B cell (primary cell): ENCODE measurements at regions not wholly inside any gene's neighbourhood (a gene's known extent, or its start where the extent isn't known, plus 50 kb on each side); places are given as distances from the start of the nearest gene placed in this dataset.

Experiments
- ATAC-seq: fragments of 200-7000 bp; cut with Tn5 transposase; one replicate; pipeline ENCODE4 v1.10.0; 2021; ENCODE audit warnings: low read depth, mild to moderate bottlenecking, moderate number of reproducible peaks, moderate library complexity
- CTCF ChIA-PET: fragments of 350-600 bp; sonication (Branson Sonifier 250); formaldehyde crosslinking; loops from one replicate; lab custom pipeline; 2021; ENCODE audit warnings: antibody characterized with exemption, inconsistent platforms; lab: Charles Lee
- POLR2A ChIA-PET: fragments of 350-600 bp; sonication (Branson Sonifier 250); formaldehyde crosslinking; loops from one replicate; lab custom pipeline; 2021; ENCODE audit warnings: antibody characterized with exemption; lab: Charles Lee
- DNase-seq: peaks from one replicate; pipeline ENCODE4 v3.0.0; 2013
- H2AFZ ChIP-seq: 2 replicates; pipeline ENCODE4 v1.6.1; 2012; ENCODE audit warnings: mild to moderate bottlenecking, low read depth, low read length; ENCODE audit not compliant: insufficient read depth, poor library complexity, severe bottlenecking
- H3K27ac ChIP-seq, 2 donors: 1 replicate in 1 of 2; 2 replicates in 1 of 2; pipeline ENCODE4 v1.5.1; 2012 to 2013; ENCODE audit warnings: low read length in 2 of 2, mild to moderate bottlenecking in 2 of 2, moderate library complexity in 1 of 2
- H3K27me3 ChIP-seq, 4 experiments: fragments of 200-600 bp in 1 of 4; sonication (generic) in 1 of 4; replicated peaks in 1 of 4; 1 replicate in 2 of 4; 2 replicates in 2 of 4; pipeline versions ENCODE4 v1.6.1 to v1.7.0; 2013 to 2016; ENCODE audit warnings: low read length in 3 of 4, mild to moderate bottlenecking in 2 of 4, mixed read lengths in 1 of 4, moderate library complexity in 1 of 4; ENCODE audit not compliant: insufficient read depth in 4 of 4, control insufficient read depth in 3 of 4; ENCODE audit errors: control extremely low read depth in 1 of 4
- H3K36me3 ChIP-seq, 2 experiments: replicated peaks in 1 of 2; 1 replicate in 1 of 2; 2 replicates in 1 of 2; pipeline versions ENCODE4 v1.6.1 to v1.7.1; 2013; ENCODE audit warnings: low read length in 1 of 2; ENCODE audit not compliant: insufficient read depth in 2 of 2, control insufficient read depth in 1 of 2; ENCODE audit errors: control extremely low read depth in 1 of 2, extremely low read depth in 1 of 2
- H3K4me1 ChIP-seq, 2 donors: fragments of 200-600 bp in 1 of 2; sonication (generic) in 1 of 2; 1 replicate in 1 of 2; 2 replicates in 1 of 2; pipeline versions ENCODE4 v1.5.1 to v1.6.1; 2013 to 2017; ENCODE audit warnings: low read length in 2 of 2; ENCODE audit not compliant: control insufficient read depth in 2 of 2, insufficient read depth in 2 of 2
- H3K4me2 ChIP-seq: replicated peaks from 2 replicates; pipeline ENCODE3; 2012; ENCODE audit warnings: mild to moderate bottlenecking, low read depth, low read length; ENCODE audit not compliant: poor library complexity, severe bottlenecking
- H3K4me3 ChIP-seq, 5 experiments: fragments of 200-600 bp in 1 of 5; sonication (generic) in 1 of 5; 1 replicate in 3 of 5; 2 replicates in 2 of 5; pipeline versions ENCODE4 v1.5.1 to v1.7.0; 2011 to 2016; ENCODE audit warnings: low read length in 4 of 5, mild to moderate bottlenecking in 4 of 5, low read depth in 2 of 5, control low read depth in 1 of 5, moderate library complexity in 1 of 5; ENCODE audit not compliant: insufficient read depth in 1 of 5; ENCODE audit errors: control extremely low read depth in 1 of 5, extremely low read depth in 1 of 5
- H3K79me2 ChIP-seq: fragments of 200-600 bp; sonication (generic); one replicate; pipeline ENCODE4 v1.6.0; 2016; ENCODE audit warnings: low read length; ENCODE audit not compliant: control insufficient read depth, insufficient read depth
- H3K9ac ChIP-seq: fragments of 200-600 bp; sonication (generic); 2 replicates; pipeline ENCODE4 v1.6.1; 2017; ENCODE audit warnings: mild to moderate bottlenecking, low read length, moderate library complexity
- H3K9me3 ChIP-seq, 3 donors: one replicate each; pipeline versions ENCODE4 v1.6.1 to v1.7.1; 2013; ENCODE audit warnings: low read length in 2 of 3; ENCODE audit not compliant: control insufficient read depth in 2 of 3, insufficient read depth in 1 of 3; ENCODE audit errors: control extremely low read depth in 1 of 3
- H4K20me1 ChIP-seq: 2 replicates; pipeline ENCODE4 v1.6.0; 2012; ENCODE audit warnings: mild to moderate bottlenecking, low read length; ENCODE audit not compliant: insufficient read depth, control insufficient read depth, poor library complexity, severe bottlenecking
- H3K27ac Mint-ChIP-seq: one replicate; pipeline ENCODE4 v1.8.0; 2021; ENCODE audit warnings: mixed read lengths
- H3K27me3 Mint-ChIP-seq: one replicate; pipeline ENCODE4 v1.8.0; 2021; ENCODE audit warnings: mixed read lengths
- H3K4me1 Mint-ChIP-seq: one replicate; pipeline ENCODE4 v1.8.0; 2021; ENCODE audit warnings: mixed read lengths
- H3K4me3 Mint-ChIP-seq: one replicate; pipeline ENCODE4 v1.8.0; 2021; ENCODE audit warnings: mixed read lengths
- H3K9me3 Mint-ChIP-seq: one replicate; pipeline ENCODE4 v1.8.0; 2022; ENCODE audit warnings: mixed read lengths; ENCODE audit not compliant: insufficient read depth
- EZH2 ChIP-seq: IDR thresholded peaks from 2 replicates; pipeline ENCODE4 v1.6.1; 2012; ENCODE audit warnings: borderline replicate concordance, low read depth, mild to moderate bottlenecking, moderate library complexity, low read length; ENCODE audit not compliant: insufficient read depth, poor library complexity, severe bottlenecking
- WGBS: methylation state at CpG from one replicate; pipeline ENCODE4 v1.1.5; 2013; ENCODE audit warnings: missing lambda C conversion rate; ENCODE audit not compliant: insufficient coverage; 5-methylcytosine and 5-hydroxymethylcytosine counted together
- intact Hi-C: fragments of 100-400 bp; cut with micrococcal nuclease; formaldehyde crosslinking; loops from one replicate; pipeline ENCODE4 v1.10.0; 2022
- TF ChIP-seq, protein P1 (sequence below): fragments of 200-600 bp; IDR thresholded peaks from one replicate; pipeline ENCODE4 v1.8.0; 2022; ENCODE audit warnings: antibody characterized with exemption, mild to moderate bottlenecking

- POLR2A ChIA-PET, result no interaction called here
- Mint-ChIP-seq H3K9me3 (peaks cover 3% of the 10 kb centered on the region), H3K4me1 (no peaks in the 10 kb centered on the region), H3K27ac (no peak overlapping the region), H3K27me3 (no peaks in the 10 kb centered on the region), H3K4me3 (no peak overlapping the region)
- Histone ChIP-seq H4K20me1 (no peaks in the 10 kb centered on the region), H3K36me3 (no peaks in the 10 kb centered on the region), H3K27ac (no peak overlapping the region), H3K4me3 (no peak overlapping the region), H3K9me3 (no peaks in the 10 kb centered on the region), H2AFZ (no peak overlapping the region), H3K4me2 (no peak overlapping the region), H3K27me3 (no peaks in the 10 kb centered on the region), H3K9ac (no peak overlapping the region), H3K79me2 (no peaks in the 10 kb centered on the region), H3K4me1 (no peaks in the 10 kb centered on the region)
- TF ChIP-seq, protein P1, sequence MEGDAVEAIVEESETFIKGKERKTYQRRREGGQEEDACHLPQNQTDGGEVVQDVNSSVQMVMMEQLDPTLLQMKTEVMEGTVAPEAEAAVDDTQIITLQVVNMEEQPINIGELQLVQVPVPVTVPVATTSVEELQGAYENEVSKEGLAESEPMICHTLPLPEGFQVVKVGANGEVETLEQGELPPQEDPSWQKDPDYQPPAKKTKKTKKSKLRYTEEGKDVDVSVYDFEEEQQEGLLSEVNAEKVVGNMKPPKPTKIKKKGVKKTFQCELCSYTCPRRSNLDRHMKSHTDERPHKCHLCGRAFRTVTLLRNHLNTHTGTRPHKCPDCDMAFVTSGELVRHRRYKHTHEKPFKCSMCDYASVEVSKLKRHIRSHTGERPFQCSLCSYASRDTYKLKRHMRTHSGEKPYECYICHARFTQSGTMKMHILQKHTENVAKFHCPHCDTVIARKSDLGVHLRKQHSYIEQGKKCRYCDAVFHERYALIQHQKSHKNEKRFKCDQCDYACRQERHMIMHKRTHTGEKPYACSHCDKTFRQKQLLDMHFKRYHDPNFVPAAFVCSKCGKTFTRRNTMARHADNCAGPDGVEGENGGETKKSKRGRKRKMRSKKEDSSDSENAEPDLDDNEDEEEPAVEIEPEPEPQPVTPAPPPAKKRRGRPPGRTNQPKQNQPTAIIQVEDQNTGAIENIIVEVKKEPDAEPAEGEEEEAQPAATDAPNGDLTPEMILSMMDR, result no peak
- TF ChIP-seq EZH2, result no peak
- CTCF ChIA-PET, result no interaction called here
- no peak for DNase-seq
- ATAC-seq, result no peak
- intact Hi-C loops, result no loop called here
- WGBS, result no CpG with 5 or more reads among the region's 2 CpGs
These were observed 684.0 kb upstream of the PRKX start for GRCh38 chrX:4397471-4397870.

- Mint-ChIP-seq H3K4me1 (no peaks in the 10 kb centered on the region), H3K27ac (no peak overlapping the region), H3K4me3 (no peak overlapping the region), H3K9me3 (peaks cover 5% of the 10 kb centered on the region), H3K27me3 (no peaks in the 10 kb centered on the region)
- ChIA-PET POLR2A (no interaction called here), CTCF (no interaction called here)
- intact Hi-C loops, result no loop called here
- Histone ChIP-seq H3K4me1 (no peaks in the 10 kb centered on the region), H3K4me3 (no peak overlapping the region), H3K4me2 (no peak overlapping the region), H3K27ac (no peak overlapping the region), H4K20me1 (no peaks in the 10 kb centered on the region), H3K9me3 (peaks cover 0 to 3% (median 0%) of the 10 kb centered on the region in 3 donors), H3K9ac (no peak overlapping the region), H3K79me2 (no peaks in the 10 kb centered on the region), H3K27me3 (no peaks in the 10 kb centered on the region), H2AFZ (no peak overlapping the region), H3K36me3 (no peaks in the 10 kb centered on the region)
- no CpG with 5 or more reads among the region's 3 CpGs for WGBS
- DNase-seq (no peak), ATAC-seq (no peak)
- TF ChIP-seq, protein P1, result no peak
- TF ChIP-seq EZH2, result no peak
These were observed 668.8 kb upstream of the PRKX start for GRCh38 chrX:4382273-4382672.
